Liver (tissue), 8 donors: ENCODE measurements at regions not wholly inside any gene's neighbourhood (a gene's known extent, or its start where the extent isn't known, plus 50 kb on each side); places are given as distances from the start of the nearest gene placed in this dataset.
"Not testable (repeated sequence)": the region's sequence is repeated elsewhere in the genome, so short reads cannot be mapped to it uniquely, and the experiment has no call there.

Experiments
- DNase-seq: peaks from one replicate; pipeline ENCODE4 v3.0.0-alpha.2; 2017; ENCODE audit warnings: low spot score
- H3K27ac ChIP-seq, 2 donors: one replicate each; pipeline ENCODE4 v1.7.0; 2013; ENCODE audit warnings: inconsistent platforms in 2 of 2, low read length in 2 of 2, control low read depth in 1 of 2, low read depth in 1 of 2, mild to moderate bottlenecking in 1 of 2
- H3K27me3 ChIP-seq, 4 donors: one replicate each; pipeline versions ENCODE4 v1.6.1 to v1.7.0; 2013; ENCODE audit warnings: low read length in 3 of 4, inconsistent platforms in 1 of 4, mild to moderate bottlenecking in 1 of 4, moderate library complexity in 1 of 4; ENCODE audit not compliant: control insufficient read depth in 4 of 4, insufficient read depth in 4 of 4
- H3K36me3 ChIP-seq, 4 donors: one replicate each; pipeline versions ENCODE4 v1.6.1 to v1.7.0; 2013; ENCODE audit warnings: low read length in 3 of 4, mild to moderate bottlenecking in 3 of 4, low read depth in 1 of 4, moderate library complexity in 1 of 4; ENCODE audit not compliant: control insufficient read depth in 4 of 4, insufficient read depth in 3 of 4
- H3K4me1 ChIP-seq, 4 donors: one replicate each; pipeline versions ENCODE4 v1.6.1 to v1.7.0; 2013; ENCODE audit warnings: low read length in 3 of 4, mild to moderate bottlenecking in 3 of 4, moderate library complexity in 1 of 4; ENCODE audit not compliant: control insufficient read depth in 4 of 4, insufficient read depth in 4 of 4
- H3K4me3 ChIP-seq, 3 donors: one replicate each; pipeline versions ENCODE4 v1.6.1 to v1.7.0; 2013; ENCODE audit warnings: low read length in 3 of 3, control low read depth in 1 of 3, low read depth in 1 of 3, mild to moderate bottlenecking in 1 of 3
- H3K9ac ChIP-seq, 2 donors: one replicate each; pipeline ENCODE4 v1.7.0; 2013; ENCODE audit warnings: low read length in 2 of 2, mild to moderate bottlenecking in 2 of 2, moderate library complexity in 2 of 2, control low read depth in 1 of 2, low read depth in 1 of 2
- H3K9me3 ChIP-seq, 4 donors: one replicate each; pipeline versions ENCODE4 v1.6.1 to v1.7.0; 2013; ENCODE audit warnings: low read length in 3 of 4; ENCODE audit not compliant: control insufficient read depth in 4 of 4
- ATF3 ChIP-seq: IDR thresholded peaks from 2 replicates; pipeline ENCODE4 v1.6.1; 2016; ENCODE audit warnings: antibody characterized with exemption
- CTCF ChIP-seq: fragments of 150-350 bp; IDR thresholded peaks from 2 replicates; pipeline ENCODE4 v1.5.1; 2017; ENCODE audit warnings: improper control_type of control experiment, low read depth, low read length; ENCODE audit not compliant: missing input control
- EGR1 ChIP-seq, 2 donors: IDR thresholded peaks; 2 replicates each; pipeline ENCODE4 v1.6.1; 2016 to 2018; ENCODE audit warnings: antibody characterized with exemption in 2 of 2, low read depth in 2 of 2
- FOXA1 ChIP-seq: IDR thresholded peaks from 2 replicates; pipeline ENCODE4 v1.6.1; 2016; ENCODE audit warnings: antibody characterized with exemption
- FOXA2 ChIP-seq: IDR thresholded peaks from 2 replicates; pipeline ENCODE4 v1.6.1; 2016; ENCODE audit warnings: antibody characterized with exemption
- GABPA ChIP-seq, 2 donors: IDR thresholded peaks in 1 of 2; conservative IDR thresholded peaks in 1 of 2; 2 replicates each; pipeline ENCODE4 v1.6.1; 2016; ENCODE audit warnings: antibody characterized with exemption in 2 of 2, mild to moderate bottlenecking in 1 of 2, moderate library complexity in 1 of 2
- HNF4A ChIP-seq, 2 donors: conservative IDR thresholded peaks; 2 replicates each; pipeline ENCODE4 v1.6.1; 2016; ENCODE audit warnings: antibody characterized with exemption in 2 of 2, mild to moderate bottlenecking in 2 of 2
- HNF4G ChIP-seq: IDR thresholded peaks from 2 replicates; pipeline ENCODE4 v1.6.1; 2016; ENCODE audit warnings: antibody characterized with exemption
- RAD21 ChIP-seq, 2 donors: IDR thresholded peaks; 2 replicates each; pipeline ENCODE4 v1.6.1; 2016; ENCODE audit warnings: antibody characterized with exemption in 2 of 2, mild to moderate bottlenecking in 2 of 2
- REST ChIP-seq: IDR thresholded peaks from 2 replicates; pipeline ENCODE4 v1.6.1; 2016; ENCODE audit warnings: antibody characterized with exemption, mild to moderate bottlenecking
- RXRA ChIP-seq, 2 donors: IDR thresholded peaks; 2 replicates each; pipeline ENCODE4 v1.6.1; 2017 to 2018; ENCODE audit warnings: antibody characterized with exemption in 2 of 2, mild to moderate bottlenecking in 1 of 2
- SP1 ChIP-seq: IDR thresholded peaks from 2 replicates; pipeline ENCODE4 v1.6.1; 2018; ENCODE audit warnings: antibody characterized with exemption, mild to moderate bottlenecking
- TAF1 ChIP-seq: conservative IDR thresholded peaks from 2 replicates; pipeline ENCODE4 v1.6.1; 2016; ENCODE audit warnings: antibody characterized with exemption, mild to moderate bottlenecking
- YY1 ChIP-seq: IDR thresholded peaks from 2 replicates; pipeline ENCODE4 v1.6.1; 2016; ENCODE audit warnings: antibody characterized with exemption, mild to moderate bottlenecking
- ZBTB33 ChIP-seq: IDR thresholded peaks from 2 replicates; pipeline ENCODE4 v1.6.1; 2016; ENCODE audit warnings: antibody characterized with exemption
- WGBS: extraction: QIAGEN DNeasy Blood & Tissue Kit; methylation state at CpG from one replicate; pipeline ENCODE4 v1.1.7; 2013; 5-methylcytosine and 5-hydroxymethylcytosine counted together
- donor health status: healthy.
- donor health status: healthy.
- donor health status: healthy.
- donor health status: healthy.
- donor health status: healthy.

- Histone ChIP-seq H3K9ac (no peak overlapping the region), H3K9me3 (no peaks in the 10 kb centered on the region), H3K27ac (no peak overlapping the region), H3K27me3 (no peaks in the 10 kb centered on the region), H3K4me3 (no peak overlapping the region), H3K4me1 (no peaks in the 10 kb centered on the region), H3K36me3 (no peaks in the 10 kb centered on the region)
- no peak for DNase-seq
- TF ChIP-seq RAD21 (IDR thresholded peaks at IDR 0.05) (no peak), FOXA1 (no peak), REST (no peak), GABPA (IDR thresholded peaks at IDR 0.05 in 1 of 2, conservative IDR thresholded peaks at IDR 0.05 in 1 of 2) (no peak), FOXA2 (no peak), HNF4G (no peak), RXRA (IDR thresholded peaks at IDR 0.05) (no peak), SP1 (no peak), HNF4A (conservative IDR thresholded peaks at IDR 0.05) (no peak), EGR1 (IDR thresholded peaks at IDR 0.05; ENCODE audit: low read depth in 2 of 2) (no peak), CTCF (no peak), TAF1 (no peak), ZBTB33 (no peak), YY1 (no peak), ATF3 (no peak)
- 92% methylated on average over 2 of the region's 2 CpGs for WGBS
Observed at GRCh38 chrX:124269881-124270280, 62.6 kb upstream of the TEX13D start.

GRCh38 chrX:124271599-124271998, 60.9 kb upstream of the TEX13D start:
- H3K9me3 ChIP-seq, H3K4me1 ChIP-seq, H3K4me3 ChIP-seq, H3K36me3 ChIP-seq, H3K27ac ChIP-seq, H3K27me3 ChIP-seq, DNase-seq, H3K9ac ChIP-seq: not testable (repeated sequence)
